ENCODE measurements at regions not wholly inside any gene's neighbourhood (a gene's known extent, or its start where the extent isn't known, plus 50 kb on each side); places are given as distances from the start of the nearest gene placed in this dataset.

DNA sequence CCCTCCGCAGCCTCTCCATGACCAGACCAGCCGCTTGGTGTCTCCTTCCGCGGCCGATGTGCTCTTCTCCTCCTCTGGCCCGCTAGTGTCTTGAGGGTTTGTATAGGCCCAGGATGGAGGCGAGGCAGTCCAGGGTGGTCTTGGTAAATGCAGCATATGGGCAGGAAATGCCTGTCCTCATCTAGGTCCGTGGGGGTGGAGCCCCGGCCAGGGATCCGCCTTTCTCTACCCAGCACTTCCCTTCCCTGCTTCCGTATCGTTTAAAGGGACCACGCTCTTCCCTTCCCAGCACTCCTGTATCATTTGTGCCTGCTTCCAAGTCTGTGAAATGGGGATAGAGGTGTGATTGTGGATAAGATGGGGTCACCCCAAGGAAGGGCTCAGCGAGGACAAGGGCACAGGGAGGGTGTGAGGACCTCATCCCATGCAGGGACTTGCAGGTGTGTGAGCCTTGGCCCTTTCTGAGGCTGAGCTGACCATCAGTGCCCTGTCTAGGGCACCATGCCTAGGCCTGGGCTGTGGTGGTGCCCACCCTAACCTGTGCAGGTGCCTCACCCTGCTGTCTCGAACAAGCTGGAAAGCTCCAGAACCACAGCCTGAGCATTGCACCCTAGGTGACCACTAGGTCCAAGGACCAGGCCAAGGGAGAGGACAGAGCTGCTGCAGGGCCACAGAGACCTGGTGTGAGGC is 326.8 kb upstream of the RTL1 start:
- TF ChIP-seq POLR2A (IDR thresholded peaks at IDR 0.05; ENCODE audit: low read depth, low read length) (no peak), POU2F2 (IDR thresholded peaks at IDR 0.05; ENCODE audit: low read depth, low read length) (no peak), POLR2AphosphoS5 (IDR thresholded peaks at IDR 0.05; ENCODE audit: low read depth, low read length) (no peak), TAF1 (IDR thresholded peaks at IDR 0.05; ENCODE audit: low read depth, low read length) (no peak)
